GM13976 (cell line): ENCODE measurements at regions not wholly inside any gene's neighbourhood (a gene's known extent, or its start where the extent isn't known, plus 50 kb on each side); places are given as distances from the start of the nearest gene placed in this dataset.

ENCODE experiments used
- DNase-seq: peaks from one replicate; pipeline ENCODE4 v3.0.0; 2012; ENCODE audit warnings: low spot score
- CTCF ChIP-seq: IDR thresholded peaks from 2 replicates; pipeline ENCODE4 v1.5.1; 2012; ENCODE audit warnings: borderline replicate concordance, mild to moderate bottlenecking; ENCODE audit not compliant: insufficient read depth; ENCODE audit errors: extremely low read depth, missing control alignments, control extremely low read depth
- in situ Hi-C: fragments of 300-500 bp; cut with MboI; formaldehyde crosslinking; loops from one replicate; pipeline ENCODE4 v1.12.0; 2022; ENCODE audit warnings: low sequenced_read_pairs, mixed read lengths, inconsistent platforms; ENCODE audit not compliant: unreplicated experiment

DNA sequence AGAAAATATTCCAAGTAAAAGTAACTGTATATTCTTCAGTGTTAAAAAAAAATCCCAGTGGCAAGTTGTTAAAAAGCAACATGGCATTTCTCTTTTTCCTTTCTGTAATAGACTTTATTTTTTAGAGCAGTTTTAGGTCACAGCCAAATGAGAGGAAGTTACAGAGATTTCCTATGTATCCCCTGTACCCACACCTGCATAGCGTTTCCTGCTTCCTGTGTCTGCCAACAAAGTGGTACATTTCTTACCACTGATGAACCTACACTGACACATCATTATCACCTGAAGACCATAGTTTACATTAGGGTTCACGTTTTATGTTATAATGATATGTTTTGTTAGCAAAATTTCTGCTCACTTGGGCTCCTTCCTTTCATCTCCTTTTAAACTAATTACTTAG, 124.7 kb downstream of the GPAT3 start:
- in situ Hi-C loops = loop anchor here (25.0 kb wide), 1 partner anchor 852 kb away; no protein-coding TSS in a partner anchor
- DNase-seq = no peak
- no peak for TF ChIP-seq CTCF

- in situ Hi-C loops = loop anchor here (25.0 kb wide), 1 partner anchor 853 kb away; no protein-coding TSS in a partner anchor
- TF ChIP-seq CTCF = no peak
- DNase-seq = no peak
Observed at GRCh38 chr4:83658806-83659205, 122.9 kb downstream of the GPAT3 start.

DNA sequence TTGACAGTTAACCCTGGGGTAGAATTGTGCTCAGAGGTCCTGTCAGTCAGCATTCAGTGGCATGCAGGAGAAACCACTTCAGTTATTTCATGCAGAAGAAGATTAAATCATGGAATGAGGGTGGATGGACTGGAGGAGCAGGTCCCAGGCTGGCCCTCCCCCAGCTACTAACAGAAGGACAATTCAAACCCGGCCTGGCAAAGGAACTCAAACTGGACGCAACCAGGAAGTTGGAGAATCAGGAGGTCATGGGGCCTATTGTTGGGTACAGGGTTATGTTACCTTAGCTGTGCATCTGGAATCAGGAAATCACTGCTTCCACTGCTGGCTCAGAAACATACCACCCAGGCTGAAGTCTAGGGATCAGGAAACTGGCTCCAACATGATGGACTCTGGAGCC, 121.4 kb downstream of the GPAT3 start:
- in situ Hi-C loops = loop anchor here (25.0 kb wide), 1 partner anchor 855 kb away; no protein-coding TSS in a partner anchor

More for the DNA sequence above, 121.4 kb downstream of the GPAT3 start:
- no peak for TF ChIP-seq CTCF
- no peak for DNase-seq
